Stimulated activated CD4-positive, alpha-beta T cell treated with anti-CD3 and anti-CD28 coated beads, TNF-alpha, amount 100 ng/mL, for 24 hours (primary cell): ENCODE measurements at regions not wholly inside any gene's neighbourhood (a gene's known extent, or its start where the extent isn't known, plus 50 kb on each side); places are given as distances from the start of the nearest gene placed in this dataset.
"Not testable (repeated sequence)": the region's sequence is repeated elsewhere in the genome, so short reads cannot be mapped to it uniquely, and the experiment has no call there.

Experiments
- DNase-seq, 3 experiments: peaks; one replicate each; pipeline ENCODE4 v3.0.0-alpha.2; 2020; ENCODE audit warnings: low read depth in 3 of 3

DNA sequence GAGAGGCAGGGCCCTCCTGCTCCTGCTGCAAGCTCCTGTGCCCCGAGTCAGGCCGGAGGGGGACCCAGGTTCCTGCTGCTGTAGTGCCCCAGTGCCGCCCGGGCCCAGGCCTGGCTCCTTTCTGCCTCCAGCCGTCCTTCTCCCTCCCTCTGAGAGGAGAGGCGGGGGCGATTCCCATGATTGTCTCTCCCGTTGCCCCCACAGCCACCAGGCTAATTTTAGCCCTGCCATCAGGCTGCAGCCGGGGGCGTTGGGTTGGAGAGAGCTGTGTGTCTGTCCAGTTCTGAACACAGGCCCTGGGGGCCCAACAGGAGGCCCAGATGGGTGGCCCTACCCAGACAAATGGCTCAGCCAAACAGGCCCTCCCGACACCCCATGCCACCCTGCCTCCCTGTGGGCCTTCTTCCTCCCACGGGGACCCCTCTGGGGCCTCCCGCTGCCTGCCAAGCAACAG, 214.8 kb downstream of the TBC1D2B start:
- DNase-seq = no peak

GRCh38 chr15:77861997-77862635, 215.4 kb downstream of the TBC1D2B start:
- DNase-seq = not testable (repeated sequence)

DNA sequence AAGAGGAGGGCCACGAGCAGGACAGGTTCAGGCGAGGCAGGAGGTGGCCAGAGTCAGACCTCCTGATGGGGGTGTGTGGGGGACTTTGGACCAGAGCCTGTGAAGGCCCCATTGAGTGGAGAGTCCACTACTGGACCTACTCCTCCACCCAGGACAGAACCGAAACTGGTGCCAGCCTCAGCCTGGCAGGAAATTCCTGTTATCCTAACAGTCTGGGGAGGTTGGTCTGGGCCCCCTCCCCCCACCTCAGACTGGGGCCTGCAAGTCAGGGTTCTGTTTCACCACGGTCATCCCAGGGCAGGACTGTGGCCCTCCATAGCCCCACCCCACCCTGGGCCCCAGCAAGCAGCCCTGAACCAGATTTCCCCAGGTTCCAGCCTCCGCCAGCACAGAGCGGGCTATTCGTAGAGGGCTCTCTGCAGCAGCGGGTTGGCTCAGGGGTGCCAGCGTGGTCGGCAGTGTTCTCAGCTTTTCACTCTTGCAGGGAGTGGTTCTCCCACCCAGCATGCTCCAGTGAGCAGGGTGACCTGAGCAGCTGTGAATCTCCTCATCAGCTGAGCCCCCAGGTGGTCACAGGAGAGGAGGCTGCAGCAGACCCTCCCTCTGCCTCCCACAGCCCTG, 217.3 kb downstream of the TBC1D2B start:
- DNase-seq = no peak

DNA sequence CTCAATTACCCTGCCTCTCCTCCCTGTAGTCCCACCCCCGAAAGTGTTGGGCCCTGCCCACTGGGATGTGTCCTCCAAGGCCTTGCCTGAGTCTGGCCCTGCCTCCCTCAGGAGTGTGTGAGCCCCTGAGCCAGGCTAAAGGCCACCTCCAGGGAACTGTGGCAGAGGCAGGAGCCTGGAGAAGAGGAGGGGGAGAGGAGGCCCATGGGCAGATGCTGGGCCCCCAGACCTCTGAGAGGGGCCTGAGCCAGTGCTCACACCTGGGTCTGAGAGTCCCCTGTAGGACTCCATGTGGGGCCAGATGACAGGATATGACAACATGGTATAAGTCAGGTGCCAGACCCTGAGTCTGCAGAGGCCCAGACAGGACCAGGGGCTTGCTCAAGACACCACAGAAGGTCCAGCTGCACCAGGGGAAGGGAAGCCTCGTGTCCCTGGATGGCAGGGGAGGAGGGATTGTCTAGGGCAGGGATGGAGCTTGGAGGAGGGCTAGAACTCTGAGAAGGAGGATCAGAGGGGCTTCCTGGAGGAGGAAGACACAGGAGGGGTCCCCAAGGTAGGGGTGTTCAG, 217.9 kb downstream of the TBC1D2B start:
- no peak for DNase-seq

DNA sequence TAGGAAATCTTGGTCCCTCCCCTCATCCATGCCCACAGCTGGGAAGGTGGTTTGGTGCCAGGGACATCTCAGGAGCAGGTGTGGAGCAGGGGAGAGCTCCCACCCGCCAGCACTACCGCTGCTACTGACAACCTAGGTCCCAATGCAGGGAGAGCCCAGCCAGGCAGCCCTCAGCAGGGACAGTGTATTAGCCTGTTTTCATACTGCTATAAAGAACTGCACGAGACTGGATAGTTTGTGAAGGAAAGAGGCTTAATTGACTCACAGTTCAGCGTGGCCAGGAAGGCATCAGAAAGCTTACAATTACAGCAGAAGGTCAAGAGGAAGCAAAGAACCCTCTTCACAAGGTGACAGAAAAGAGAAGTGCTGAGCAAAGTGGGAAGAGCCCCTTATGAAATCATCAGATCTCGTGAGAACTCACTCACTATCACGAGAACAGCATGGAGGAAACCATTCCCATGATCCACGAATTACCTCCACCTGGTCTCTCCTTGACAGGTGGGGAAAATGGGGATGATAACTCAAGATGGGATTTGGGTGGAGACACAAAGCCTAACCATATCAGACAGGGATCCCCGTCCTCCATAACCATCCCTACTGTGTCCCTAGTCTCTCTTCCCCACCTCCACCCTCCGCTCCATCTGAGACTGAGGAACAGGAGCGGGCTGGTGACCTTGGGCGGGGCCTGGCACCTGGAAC, 218.6 kb downstream of the TBC1D2B start:
- no peak for DNase-seq

GRCh38 chr15:77857419-77857818, 220.1 kb downstream of the TBC1D2B start:
- no peak for DNase-seq

DNA sequence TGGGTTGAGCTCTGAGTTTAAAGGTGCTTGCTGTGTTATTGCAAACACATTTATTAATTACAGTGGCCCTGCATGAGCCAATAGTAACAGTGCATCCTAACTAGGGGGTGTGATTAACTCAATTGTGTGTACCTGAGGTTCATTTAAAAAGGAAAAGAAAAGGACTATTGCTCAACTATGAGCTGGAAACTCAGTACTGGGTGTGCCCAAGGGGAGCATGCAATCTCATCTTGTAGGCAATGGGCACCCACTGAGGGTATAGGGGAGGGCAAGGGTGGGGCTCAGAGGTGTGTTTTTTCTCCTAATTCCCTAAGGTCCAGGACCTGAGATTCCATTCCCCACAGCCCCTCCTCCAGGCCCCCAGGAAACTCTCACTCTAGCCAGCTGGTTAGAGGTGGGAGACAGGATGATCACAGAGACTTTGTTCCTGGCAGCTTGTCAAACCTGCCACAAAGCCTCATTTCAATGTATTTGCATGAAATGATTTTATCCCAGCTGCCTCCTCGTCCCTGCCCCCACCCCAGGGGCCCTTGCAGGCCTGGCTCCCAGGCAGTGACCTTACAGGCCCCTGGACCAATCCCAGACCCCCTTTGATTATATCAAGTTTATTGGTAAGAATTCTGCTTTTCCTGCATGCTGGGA, 220.7 kb downstream of the TBC1D2B start:
- no peak for DNase-seq

- no peak for DNase-seq
Measured at GRCh38 chr15:77855871-77856270, 221.6 kb downstream of the TBC1D2B start.

DNA sequence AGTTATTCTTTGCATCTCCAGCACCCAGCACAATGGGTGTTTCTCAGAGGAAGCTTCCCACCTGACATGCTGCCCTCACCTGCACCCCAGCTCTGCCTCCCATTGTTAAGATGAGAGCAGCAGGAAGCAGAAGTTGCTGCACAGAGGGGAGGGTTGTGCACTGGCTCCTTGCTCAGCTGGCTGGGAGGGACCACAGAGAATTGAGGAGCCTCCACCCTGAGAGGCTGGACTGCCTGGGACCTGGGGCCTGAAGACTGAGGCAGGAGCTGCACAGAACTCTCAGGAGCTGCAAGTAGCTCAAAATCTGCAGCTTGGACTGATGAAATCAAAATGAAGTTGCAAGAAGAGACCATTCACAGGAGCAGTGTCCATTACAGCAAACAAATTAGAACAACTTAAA, 222.3 kb upstream of the LINGO1 start:
- no peak for DNase-seq

- DNase-seq = no peak
Measured at GRCh38 chr15:77853910-77854309, 221.2 kb upstream of the LINGO1 start.

GRCh38 chr15:77853008-77853328, 220.3 kb upstream of the LINGO1 start:
- DNase-seq = no peak

GRCh38 chr15:77852241-77853007, 219.7 kb upstream of the LINGO1 start:
- DNase-seq = no peak

DNA sequence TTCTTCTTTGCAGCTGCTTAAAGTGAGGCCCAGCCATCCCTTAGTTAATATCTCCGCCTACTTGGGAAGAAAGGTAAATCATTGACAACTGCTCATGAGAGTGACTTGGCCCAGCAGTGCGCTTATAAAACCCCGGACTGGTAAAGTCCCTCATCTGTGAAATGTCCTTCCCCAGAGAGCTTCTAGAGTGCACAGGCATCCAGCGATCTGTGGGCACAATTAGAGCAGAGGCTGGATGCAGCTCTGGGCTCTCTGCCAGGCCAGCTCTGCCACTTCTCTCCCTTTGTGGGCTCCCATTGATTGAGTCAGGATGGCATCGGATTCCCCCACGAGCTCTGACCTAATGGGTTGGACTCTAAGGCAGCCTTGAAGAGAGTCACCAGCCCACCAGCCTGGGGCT, 219.0 kb upstream of the LINGO1 start:
- no peak for DNase-seq

DNA sequence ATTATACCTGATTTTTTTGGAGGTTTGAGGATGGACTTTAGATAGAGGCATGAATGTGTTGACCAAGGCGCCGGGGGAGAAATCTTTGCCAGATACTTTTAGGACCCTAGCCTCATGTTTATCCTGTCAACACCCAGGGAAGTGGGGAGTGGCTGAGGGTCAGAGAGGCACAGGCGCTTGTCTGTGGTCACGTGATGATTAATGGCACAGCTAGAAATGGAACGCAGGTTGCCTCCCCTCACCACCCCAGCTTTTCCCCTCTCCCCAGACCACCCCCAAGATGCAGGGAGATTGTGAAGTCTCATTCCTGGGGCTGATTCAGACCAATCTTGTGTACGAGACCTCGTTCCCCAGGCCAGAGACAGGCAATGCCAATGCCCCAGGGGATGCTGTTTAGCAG, 218.4 kb upstream of the LINGO1 start:
- DNase-seq = no peak

DNA sequence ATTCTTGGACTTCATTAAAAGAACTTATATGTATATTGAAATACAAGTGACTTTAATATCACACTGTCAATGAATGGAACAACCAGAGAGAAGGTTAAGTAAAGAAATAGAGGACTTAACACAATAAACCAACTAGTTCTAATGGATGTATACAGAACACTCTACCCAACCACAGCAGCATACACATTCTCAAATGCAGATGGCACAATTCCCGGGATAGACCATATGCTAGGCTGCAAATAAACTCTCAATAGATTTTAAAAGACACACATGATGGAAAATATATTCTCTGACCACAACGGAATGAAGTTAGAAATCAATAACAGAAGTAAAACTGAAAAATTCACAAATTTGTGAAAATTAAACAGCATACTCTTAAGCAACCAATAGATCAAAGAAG, 214.3 kb upstream of the LINGO1 start:
- no peak for DNase-seq

DNA sequence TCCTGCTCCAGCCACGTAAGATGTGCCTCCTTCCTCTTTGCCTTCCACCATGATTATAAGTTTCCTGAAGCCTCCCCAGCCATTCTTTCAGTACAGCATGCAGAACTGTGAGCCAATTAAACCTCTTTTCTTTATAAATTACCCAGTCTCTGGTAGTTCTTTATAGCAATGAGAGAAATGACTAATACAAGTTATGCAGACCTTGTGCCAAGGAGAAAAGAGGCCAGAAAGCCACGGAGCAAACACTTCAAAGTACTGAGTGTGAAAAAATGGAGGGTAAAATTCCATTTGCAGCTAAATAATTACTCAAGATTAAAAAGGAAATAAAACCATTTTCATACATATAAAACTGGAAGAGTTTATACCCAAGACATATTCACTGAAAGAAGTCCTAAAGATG, 213.6 kb upstream of the LINGO1 start:
- DNase-seq = no peak

DNA sequence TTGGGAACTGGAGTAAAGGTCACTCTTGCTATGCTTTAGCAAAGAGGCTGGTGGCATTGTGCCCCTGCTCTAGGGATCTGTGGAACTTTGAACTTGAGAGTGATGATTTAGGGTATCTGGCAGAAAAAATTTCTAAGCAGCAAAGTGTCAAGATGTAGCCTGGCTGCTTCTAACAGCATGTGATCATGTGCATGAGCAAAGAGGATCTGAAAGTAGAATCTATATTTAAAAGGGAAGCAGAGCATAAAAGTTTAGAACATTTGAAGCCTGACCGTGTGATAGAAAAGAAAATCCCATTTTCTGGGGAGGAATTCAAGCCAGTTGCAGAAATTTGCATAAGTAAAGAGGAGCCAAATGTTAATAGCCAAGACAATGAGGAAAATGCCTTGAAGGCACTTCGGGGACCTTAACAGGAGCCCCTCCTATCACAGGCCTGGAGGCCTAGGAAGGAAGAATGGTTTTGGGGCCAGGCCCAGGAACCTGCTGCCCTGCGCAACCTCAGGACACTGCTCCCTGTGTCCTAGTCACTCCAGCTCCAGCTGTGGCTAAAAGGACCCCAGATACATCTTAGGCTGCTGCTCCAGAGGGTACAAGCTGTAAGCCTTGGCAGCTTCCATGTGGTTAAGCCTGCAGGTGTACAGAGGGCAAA, 212.2 kb upstream of the LINGO1 start:
- DNase-seq = no peak

DNA sequence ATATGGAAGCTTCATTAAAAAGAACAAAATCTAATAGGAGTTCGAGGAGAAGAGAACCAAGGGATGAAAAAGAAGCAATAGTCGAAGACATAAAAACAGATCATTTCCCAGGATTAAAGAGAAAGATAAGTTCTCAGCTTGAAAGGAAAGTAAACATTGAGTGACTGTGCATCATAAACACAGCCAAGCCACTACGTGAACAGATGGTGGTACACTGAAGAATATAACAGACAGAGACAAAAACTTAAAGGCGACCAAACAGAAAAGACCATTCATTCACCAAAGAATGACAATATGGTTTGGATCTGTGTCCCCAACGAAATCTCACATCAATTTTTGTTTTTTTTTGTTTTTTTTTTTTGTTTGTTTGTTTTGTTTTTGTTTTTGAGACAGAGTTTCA, 210.8 kb upstream of the LINGO1 start:
- DNase-seq = no peak

DNA sequence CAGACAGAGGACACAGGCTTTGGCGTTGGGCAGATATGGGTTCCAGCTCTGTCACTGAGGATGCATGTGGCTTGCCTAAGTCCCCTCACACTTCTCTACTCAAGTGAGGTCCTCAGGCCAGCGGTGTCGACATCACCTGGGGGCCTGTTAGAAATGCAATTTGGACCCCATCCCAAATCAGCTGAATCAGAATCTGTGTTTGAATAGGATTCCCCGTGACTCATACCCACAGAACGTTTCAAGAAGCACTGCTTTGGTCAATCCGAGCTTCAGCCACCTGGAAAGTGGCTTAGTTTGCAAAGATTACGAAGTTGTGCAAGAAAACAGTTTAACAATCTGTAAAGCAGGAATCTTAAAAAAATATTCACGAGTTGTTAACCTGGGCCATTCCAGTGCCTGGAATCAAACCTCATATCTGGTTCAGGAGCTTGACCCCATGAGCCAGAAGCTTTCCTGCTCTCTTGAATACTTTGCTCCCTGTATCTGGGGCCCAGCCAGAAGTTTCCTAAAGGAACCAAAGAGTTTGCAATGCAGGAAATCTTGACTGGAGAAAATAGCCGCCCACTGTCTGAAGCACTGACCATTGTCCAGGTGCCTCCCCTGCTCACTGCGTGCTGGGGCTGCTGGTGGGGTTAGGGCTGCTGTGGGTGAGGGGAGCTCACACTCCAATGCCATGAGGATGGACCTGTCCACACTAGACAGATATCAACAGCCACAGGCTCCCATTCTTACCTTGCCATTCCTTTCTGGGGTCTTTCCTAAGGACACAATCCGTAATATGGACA, 208.5 kb upstream of the LINGO1 start:
- DNase-seq = no peak
